Frontal cortex (tissue), 3 donors: ENCODE measurements at regions not wholly inside any gene's neighbourhood (a gene's known extent, or its start where the extent isn't known, plus 50 kb on each side); places are given as distances from the start of the nearest gene placed in this dataset.
"Not testable (repeated sequence)": the region's sequence is repeated elsewhere in the genome, so short reads cannot be mapped to it uniquely, and the experiment has no call there.

Source experiments
- DNase-seq, 2 donors: peaks; one replicate each; pipeline ENCODE4 v3.0.0; 2012; ENCODE audit warnings: low spot score in 2 of 2
- FAIRE-seq: peaks from 2 replicates; lab custom pipeline; 2012; peaks lifted over from hg19 to GRCh38; lab: Jason Lieb, UNC
- donor health status: control.
- donor health status: control.
- donor health status: control.

GRCh38 chr16:87025676-87026075, 291.5 kb downstream of the C16orf95 start:
- DNase-seq (no peak), FAIRE-seq (no peak)

DNA sequence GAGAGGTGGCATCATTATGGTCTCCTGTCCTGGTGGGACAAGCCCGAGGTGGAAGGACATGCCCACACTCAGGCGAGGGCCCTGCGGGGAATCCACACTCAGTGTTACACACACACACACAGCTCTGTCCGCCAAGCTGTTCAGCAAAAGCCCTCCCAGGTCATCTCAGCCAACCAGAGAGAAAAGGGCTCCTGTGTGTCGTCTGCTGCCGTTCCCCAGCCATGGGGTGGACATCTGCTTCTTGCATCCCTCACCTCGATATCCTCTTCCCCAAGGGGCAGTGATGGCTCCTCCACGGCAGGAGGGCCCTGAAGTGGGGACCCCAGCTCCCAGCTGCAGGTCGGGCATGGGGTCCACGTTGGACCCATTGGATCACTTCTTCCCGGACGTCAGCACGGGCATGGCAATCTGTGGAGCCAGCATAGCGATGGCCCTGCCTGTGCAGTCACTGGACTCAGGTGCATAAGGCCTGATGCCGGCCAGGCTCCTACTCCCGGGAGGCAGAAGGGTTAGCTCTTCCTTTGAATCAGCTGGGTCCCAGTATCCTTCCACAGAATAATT, 290.1 kb downstream of the C16orf95 start:
- no peak for FAIRE-seq
- DNase-seq = no peak

DNA sequence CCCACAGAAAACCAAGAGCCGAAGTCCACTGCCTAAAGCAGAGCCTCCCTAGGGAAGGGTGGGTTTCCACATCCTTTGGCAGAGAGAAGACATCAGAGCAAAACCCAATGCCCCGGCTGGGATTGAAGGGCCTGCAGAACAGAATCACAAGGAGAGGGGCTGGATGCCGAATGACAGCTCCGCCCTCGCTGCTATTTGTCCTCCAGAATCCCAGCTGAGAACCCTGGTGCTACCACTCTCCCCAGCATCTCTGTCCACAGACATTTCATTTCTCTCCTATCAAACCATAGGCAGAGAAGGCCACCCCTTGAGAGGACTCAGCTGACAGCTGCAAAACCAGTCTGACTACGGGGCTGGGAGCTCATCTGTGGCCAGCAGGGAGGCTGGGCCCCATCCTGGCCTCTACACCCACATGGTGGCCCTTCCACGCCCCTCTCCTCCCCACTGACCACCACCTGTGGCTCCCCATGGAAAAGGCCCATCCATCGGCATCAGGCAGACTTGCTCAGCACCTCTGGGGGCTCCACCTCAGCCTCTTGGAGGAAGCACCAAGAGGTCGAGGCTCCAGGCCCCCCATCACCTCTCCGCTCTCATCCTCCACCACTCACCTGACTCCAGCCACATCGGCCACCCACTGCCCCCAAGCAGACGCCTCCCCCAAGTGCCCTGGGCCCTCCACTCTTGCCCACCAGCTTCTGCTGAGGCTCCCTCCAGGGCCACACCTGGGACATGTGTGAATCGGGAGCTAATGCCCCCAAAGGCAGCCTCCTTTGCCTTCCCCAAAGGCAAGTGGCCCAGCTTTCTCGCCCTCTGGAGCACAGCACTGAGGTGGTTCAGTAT, 288.5 kb downstream of the C16orf95 start:
- DNase-seq (no peak), FAIRE-seq (no peak)

DNA sequence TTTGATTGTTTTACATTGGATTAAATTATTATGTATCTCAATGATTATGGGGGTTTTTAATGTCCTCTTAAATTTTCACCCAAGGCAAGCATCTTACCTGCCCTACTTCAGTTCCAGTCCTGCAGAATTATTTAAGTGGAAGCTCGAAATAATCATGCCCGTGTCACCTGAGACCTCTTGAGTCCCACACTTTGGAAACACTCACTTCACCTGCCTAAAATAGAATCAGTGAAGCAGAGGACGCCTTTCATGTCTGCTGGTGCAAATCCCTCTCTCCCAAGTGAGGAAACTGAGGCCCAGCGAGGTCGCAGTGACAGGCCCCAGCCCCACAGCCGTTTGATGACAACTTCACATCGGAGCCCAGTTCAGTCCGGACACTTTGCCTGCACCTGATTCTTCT, 284.6 kb downstream of the C16orf95 start:
- FAIRE-seq (no peak), DNase-seq (no peak)

DNA sequence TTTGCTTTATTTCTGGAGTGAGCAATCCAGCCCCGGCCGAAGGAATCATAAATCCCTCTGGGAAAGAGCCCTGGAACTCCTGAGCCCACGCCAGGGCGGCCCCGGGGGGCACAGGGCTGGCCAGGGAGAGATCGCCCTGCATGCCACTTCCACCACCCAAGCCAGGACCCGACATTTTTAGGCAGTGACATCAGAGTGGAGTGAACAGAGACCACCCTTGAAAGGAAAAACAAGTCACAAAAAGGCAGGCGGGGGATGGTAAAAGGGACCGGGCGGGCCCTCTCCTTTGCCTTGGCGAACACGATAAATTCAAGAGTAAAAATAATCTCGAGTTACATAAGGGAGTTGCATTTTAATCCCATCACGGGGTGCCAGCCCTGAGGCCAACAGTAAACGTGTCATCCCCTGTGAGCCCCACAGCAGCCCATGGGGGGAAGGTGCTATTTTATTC, 284.1 kb downstream of the C16orf95 start:
- DNase-seq (no peak), FAIRE-seq (no peak)

DNA sequence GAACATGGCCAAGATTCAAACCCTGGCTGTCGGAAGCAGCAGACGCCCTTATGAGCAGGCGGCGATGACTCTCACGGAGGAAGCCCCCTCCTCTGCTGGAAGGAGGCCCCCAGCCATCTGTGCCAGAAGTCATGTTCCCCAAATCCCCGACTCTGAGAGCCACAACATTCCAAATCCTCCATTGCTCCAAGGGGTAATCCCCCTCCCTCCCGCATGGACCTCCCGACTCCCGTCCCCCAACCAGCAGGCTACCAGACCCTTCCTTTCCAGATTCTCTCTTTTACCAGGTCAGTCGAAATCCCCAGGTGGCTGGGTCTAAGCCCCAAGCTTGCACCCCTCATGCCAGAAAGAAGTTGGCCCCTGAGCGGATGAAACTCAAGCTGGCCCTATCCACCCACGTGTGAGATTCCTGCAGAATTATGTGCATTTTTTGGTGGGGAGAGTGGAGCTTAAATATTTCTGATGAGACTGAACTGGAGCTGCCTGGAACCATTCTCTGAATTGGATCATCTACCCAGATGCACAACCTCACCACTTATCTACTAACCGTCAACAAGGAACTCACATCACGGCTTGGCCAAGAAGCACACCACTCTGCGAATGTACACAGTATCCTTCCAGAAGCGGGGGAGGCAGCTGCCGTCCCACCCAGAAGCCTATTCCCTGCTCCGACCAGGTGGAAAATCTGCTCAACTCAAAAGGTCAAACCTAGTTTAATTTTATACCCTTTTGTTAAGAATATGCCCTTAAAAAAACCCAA, 283.5 kb downstream of the C16orf95 start:
- no peak for DNase-seq
- FAIRE-seq = no peak

- DNase-seq = no peak
- FAIRE-seq = no peak
These were observed 282.9 kb downstream of the C16orf95 start for GRCh38 chr16:87034317-87034716.

GRCh38 chr16:87035053-87035452, 282.1 kb downstream of the C16orf95 start:
- no peak for FAIRE-seq
- no peak for DNase-seq

DNA sequence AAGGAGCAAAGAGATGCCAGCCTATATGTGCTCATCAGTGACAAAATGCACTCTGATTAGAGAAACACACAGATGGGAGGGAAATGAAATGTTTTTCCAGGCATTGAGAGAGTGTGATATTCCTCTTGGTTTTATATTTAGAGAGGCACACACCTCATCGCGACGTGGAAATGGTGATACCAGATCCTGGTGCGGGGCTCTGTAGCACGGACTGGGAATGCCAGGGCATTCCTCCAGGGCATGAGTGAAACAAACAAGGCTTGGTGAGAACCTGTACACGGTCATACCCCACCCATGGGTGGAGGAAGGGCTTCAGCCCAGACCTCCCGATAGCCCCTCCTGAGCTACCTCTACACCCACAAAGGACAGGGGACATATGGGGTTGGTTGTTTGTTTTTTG, 280.2 kb downstream of the C16orf95 start:
- DNase-seq (no peak), FAIRE-seq (no peak)

- not testable (repeated sequence) for DNase-seq, FAIRE-seq
These were observed 278.7 kb downstream of the C16orf95 start for GRCh38 chr16:87038528-87038927.

DNA sequence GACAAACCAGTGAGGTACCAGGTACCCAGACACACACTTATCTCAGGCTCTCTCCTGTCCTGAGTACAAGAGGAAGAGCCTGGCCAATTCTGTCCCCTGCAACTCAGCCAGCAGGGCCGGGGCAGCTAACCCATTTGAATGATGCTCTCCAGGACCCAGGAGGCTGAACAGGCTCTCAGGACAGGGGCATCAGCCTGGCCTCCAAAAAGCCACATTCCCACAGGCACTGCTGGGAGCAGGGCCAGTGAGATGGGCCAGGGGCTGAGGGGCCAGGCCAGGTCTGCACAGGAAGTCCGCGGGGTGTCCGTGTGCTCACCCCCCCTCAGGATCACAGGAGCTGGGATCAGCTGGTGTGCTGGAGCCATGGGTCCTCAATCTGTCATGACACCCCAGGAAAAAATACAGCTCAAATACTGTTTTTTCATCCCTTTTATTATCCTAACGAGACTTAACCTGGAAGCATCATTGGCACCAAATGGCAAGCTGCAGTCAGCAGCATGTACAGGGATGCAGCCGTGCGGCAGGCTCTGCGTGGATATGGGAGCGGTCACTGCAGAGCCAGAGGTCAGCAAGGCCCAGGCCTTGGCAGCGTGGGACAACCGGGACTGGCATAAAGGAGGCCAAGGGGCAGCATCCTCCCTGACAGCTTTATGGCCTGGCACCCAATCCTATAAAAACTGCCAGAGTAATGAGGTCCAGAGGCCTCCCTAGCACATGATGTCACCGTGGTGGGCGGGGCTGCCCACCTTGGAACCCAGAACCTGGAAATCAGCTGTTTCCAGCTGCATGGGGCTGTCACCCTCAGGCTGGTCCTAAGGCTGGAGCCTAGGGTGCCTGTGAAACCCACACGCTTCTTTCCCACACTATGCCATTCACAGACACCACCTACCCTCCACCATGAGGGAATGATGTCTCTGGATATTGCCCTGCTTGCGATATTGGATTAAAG, 276.7 kb downstream of the C16orf95 start:
- FAIRE-seq (no peak), DNase-seq (no peak)

- DNase-seq (no peak), FAIRE-seq (no peak)
These were observed 275.9 kb downstream of the C16orf95 start for GRCh38 chr16:87041286-87041685.

GRCh38 chr16:87042551-87043230, 274.5 kb downstream of the C16orf95 start:
- no peak for FAIRE-seq
- DNase-seq = no peak

- FAIRE-seq (no peak), DNase-seq (peak in 1 of 2 donors; percentile 48)
These were observed 273.8 kb downstream of the C16orf95 start for GRCh38 chr16:87043231-87044031.

DNA sequence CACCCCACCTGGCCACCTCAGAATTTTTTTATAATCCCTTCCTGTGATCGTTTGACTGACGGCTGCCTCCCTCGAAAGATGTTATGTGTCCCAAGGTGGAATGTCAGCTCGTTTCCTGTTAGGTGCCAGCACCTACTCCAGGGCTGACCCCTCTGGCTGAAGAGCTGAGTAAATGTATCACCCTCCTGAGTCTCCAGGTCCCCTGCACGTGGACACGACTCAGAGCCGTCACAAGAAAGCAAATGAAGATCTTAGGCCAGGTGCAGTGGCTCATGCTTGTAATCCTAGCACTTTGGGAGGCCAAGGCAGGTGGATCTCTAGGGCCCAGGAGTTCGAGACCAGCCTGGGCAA, 273.2 kb downstream of the C16orf95 start:
- DNase-seq (no peak), FAIRE-seq (no peak)

GRCh38 chr16:87044829-87045228, 272.4 kb downstream of the C16orf95 start:
- FAIRE-seq (no peak), DNase-seq (no peak)

DNA sequence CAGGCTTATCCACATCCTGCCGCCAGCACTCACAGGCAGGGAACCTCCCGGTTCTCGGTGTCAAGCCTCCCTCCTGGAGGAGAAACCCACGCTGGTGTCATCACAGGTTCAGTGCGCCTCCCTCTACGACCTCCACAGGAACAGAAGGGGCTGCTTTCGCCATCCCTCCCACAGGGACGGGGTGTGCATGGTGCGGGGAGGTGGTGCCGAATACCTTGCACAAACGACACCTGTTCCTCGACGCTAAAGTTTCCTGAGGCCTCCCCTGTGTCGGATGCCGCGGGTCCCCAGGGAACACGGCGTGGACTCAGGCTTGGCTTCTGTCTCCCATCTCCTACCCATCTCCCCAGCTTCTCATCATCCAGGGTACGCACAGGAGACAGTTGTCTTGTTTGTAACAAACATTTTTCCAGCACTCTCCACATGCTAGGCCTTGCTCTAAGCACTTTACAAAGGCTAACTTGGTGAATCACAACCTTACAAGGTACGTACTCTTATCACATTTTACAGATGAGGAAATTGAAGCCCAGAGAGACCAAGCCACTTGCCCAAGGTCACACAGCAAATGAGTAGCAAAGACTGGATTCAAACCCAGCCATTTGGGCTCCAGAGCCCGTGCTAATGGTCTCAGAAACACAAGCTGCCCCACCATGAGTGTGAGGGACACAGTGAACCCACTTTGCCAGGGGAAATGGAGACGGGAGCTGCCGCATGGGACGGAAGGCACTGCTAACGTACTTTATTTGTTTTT, 271.6 kb downstream of the C16orf95 start:
- DNase-seq = no peak
- FAIRE-seq = no peak

DNA sequence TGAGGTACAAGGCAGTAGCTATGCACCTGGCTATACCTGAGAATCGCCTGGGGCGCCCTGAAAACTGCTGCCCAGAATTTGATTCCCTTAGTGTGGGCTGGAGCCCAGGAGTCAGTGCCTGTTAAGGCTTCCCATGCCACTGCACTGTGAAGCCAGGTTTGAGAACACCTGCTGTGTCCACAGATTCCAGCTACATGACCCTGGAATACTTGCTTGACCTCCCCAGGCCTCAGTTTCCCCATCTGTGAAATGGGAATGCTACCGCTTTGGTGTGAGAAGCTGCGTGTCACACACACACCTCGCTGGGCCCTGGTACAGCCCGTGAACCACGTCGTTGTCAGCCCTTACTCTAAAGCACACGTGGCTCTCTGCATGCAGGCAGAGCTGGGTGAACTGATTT, 271.0 kb downstream of the C16orf95 start:
- FAIRE-seq (no peak), DNase-seq (no peak)
